Mesendoderm (in vitro differentiated cells): ENCODE measurements at regions not wholly inside any gene's neighbourhood (a gene's known extent, or its start where the extent isn't known, plus 50 kb on each side); places are given as distances from the start of the nearest gene placed in this dataset.

ENCODE experiments used
- DNase-seq: peaks from one replicate; pipeline ENCODE4 v3.0.0; 2013
- H2AK5ac ChIP-seq: 2 replicates; pipeline ENCODE4 v1.6.1; 2013; ENCODE audit warnings: low read length, inconsistent platforms
- H2BK120ac ChIP-seq: 2 replicates; pipeline ENCODE4 v1.6.1; 2013; ENCODE audit warnings: low read depth, mild to moderate bottlenecking, low read length, moderate library complexity, mixed read lengths
- H2BK15ac ChIP-seq: replicated peaks from 2 replicates; pipeline ENCODE4 v1.6.1; 2013; ENCODE audit warnings: low read depth, mild to moderate bottlenecking, moderate library complexity
- H2BK5ac ChIP-seq: 2 replicates; pipeline ENCODE4 v1.6.1; 2013; ENCODE audit warnings: low read length, inconsistent platforms
- H3K18ac ChIP-seq: 2 replicates; pipeline ENCODE4 v1.6.1; 2013; ENCODE audit warnings: mild to moderate bottlenecking, low read length, mixed read lengths
- H3K23ac ChIP-seq: one replicate; pipeline ENCODE4 v1.6.1; 2013; ENCODE audit warnings: low read length
- H3K27ac ChIP-seq: 2 replicates; pipeline ENCODE4 v1.5.1; 2013; ENCODE audit warnings: low read depth, mild to moderate bottlenecking, inconsistent platforms, low read length, moderate library complexity
- H3K27me3 ChIP-seq: 2 replicates; pipeline ENCODE4 v1.6.1; 2013; ENCODE audit warnings: low read length, control low read depth, mild to moderate bottlenecking, inconsistent platforms; ENCODE audit not compliant: insufficient read depth, poor library complexity
- H3K36me3 ChIP-seq: 2 replicates; pipeline ENCODE4 v1.6.1; 2013; ENCODE audit warnings: low read length, inconsistent platforms; ENCODE audit not compliant: control insufficient read depth, insufficient read depth
- H3K4ac ChIP-seq: one replicate; pipeline ENCODE4 v1.6.1; 2013; ENCODE audit warnings: low read depth, mild to moderate bottlenecking, low read length, moderate library complexity
- H3K4me1 ChIP-seq: 2 replicates; pipeline ENCODE4 v1.6.1; 2013; ENCODE audit warnings: low read depth, low read length, inconsistent platforms; ENCODE audit not compliant: control insufficient read depth
- H3K4me2 ChIP-seq: 2 replicates; pipeline ENCODE4 v1.6.1; 2013; ENCODE audit warnings: low read length
- H3K4me3 ChIP-seq: 2 replicates; pipeline ENCODE4 v1.5.1; 2013; ENCODE audit warnings: mild to moderate bottlenecking, low read length
- H3K56ac ChIP-seq: one replicate; pipeline ENCODE4 v1.6.1; 2013; ENCODE audit warnings: low read length
- H3K79me1 ChIP-seq: 2 replicates; pipeline ENCODE4 v1.6.1; 2013; ENCODE audit warnings: low read length, inconsistent platforms
- H3K79me2 ChIP-seq: 2 replicates; pipeline ENCODE4 v1.6.1; 2013; ENCODE audit warnings: mild to moderate bottlenecking, low read length; ENCODE audit not compliant: control insufficient read depth, insufficient read depth
- H3K9ac ChIP-seq: 2 replicates; pipeline ENCODE4 v1.6.1; 2013; ENCODE audit warnings: low read length, inconsistent platforms
- H4K5ac ChIP-seq: one replicate; pipeline ENCODE4 v1.6.1; 2013; ENCODE audit warnings: low read length
- H4K8ac ChIP-seq: one replicate; pipeline ENCODE4 v1.6.1; 2013; ENCODE audit warnings: low read depth, mild to moderate bottlenecking, control low read depth, low read length, moderate library complexity
- WGBS: extraction: QIAGEN DNeasy Blood & Tissue Kit; methylation state at CpG from one replicate; pipeline ENCODE4 v1.1.7; 2013; ENCODE audit warnings: low lambda C conversion rate, missing lambda C conversion rate; ENCODE audit not compliant: insufficient coverage; ENCODE audit errors: extremely low coverage; 5-methylcytosine and 5-hydroxymethylcytosine counted together

- Histone ChIP-seq H3K4ac (no peak overlapping the region), H3K27me3 (no peaks in the 10 kb centered on the region), H3K9ac (no peak overlapping the region), H3K18ac (no peak overlapping the region), H4K5ac (no peak overlapping the region), H3K79me1 (no peaks in the 10 kb centered on the region), H3K36me3 (no peaks in the 10 kb centered on the region), H3K79me2 (no peaks in the 10 kb centered on the region), H2BK15ac (no peak overlapping the region), H3K56ac (no peak overlapping the region), H3K4me2 (no peak overlapping the region), H3K4me1 (no peaks in the 10 kb centered on the region), H3K23ac (peak overlapping the region; percentile 19), H2BK120ac (no peak overlapping the region), H2AK5ac (no peak overlapping the region), H3K27ac (no peak overlapping the region), H3K4me3 (no peak overlapping the region), H2BK5ac (no peak overlapping the region), H4K8ac (no peak overlapping the region)
- no CpG with 5 or more reads among the region's 13 CpGs for WGBS
- DNase-seq: no peak
Measured at GRCh38 chr20:58565461-58566175, 50.4 kb upstream of the APCDD1L start.
